Epidermal melanocyte (primary cell): ENCODE measurements at regions not wholly inside any gene's neighbourhood (a gene's known extent, or its start where the extent isn't known, plus 50 kb on each side); places are given as distances from the start of the nearest gene placed in this dataset.
"Not testable (repeated sequence)": the region's sequence is repeated elsewhere in the genome, so short reads cannot be mapped to it uniquely, and the experiment has no call there.

Experiments used
- DNase-seq: peaks from one replicate; pipeline ENCODE4 v3.0.0; 2011; ENCODE audit warnings: low spot score; ENCODE audit not compliant: insufficient read length

- DNase-seq, result no peak
Measured at GRCh38 chr12:97983796-97984195, 521.2 kb downstream of the RMST start.

GRCh38 chr12:97984436-97984835 is 521.8 kb downstream of the RMST start:
- no peak for DNase-seq

- DNase-seq, result no peak
Measured at GRCh38 chr12:97984974-97985580, 522.5 kb downstream of the RMST start.

GRCh38 chr12:97985834-97986233 is 523.2 kb downstream of the RMST start:
- DNase-seq, result no peak

- not testable (repeated sequence) for DNase-seq
Measured at GRCh38 chr12:97988588-97988987, 526.0 kb downstream of the RMST start.

GRCh38 chr12:97989366-97989940 is 525.9 kb upstream of the TMPO start:
- no peak for DNase-seq

GRCh38 chr12:97994746-97995484 is 520.5 kb upstream of the TMPO start:
- DNase-seq, result no peak

GRCh38 chr12:97995559-97995958 is 519.8 kb upstream of the TMPO start:
- DNase-seq, result no peak

- DNase-seq, result no peak
Measured at GRCh38 chr12:98001430-98001829, 514.0 kb upstream of the TMPO start.

GRCh38 chr12:98002887-98003493 is 512.4 kb upstream of the TMPO start:
- no peak for DNase-seq

GRCh38 chr12:98007963-98008362 is 507.4 kb upstream of the TMPO start:
- no peak for DNase-seq

- DNase-seq, result no peak
Measured at GRCh38 chr12:98013560-98013959, 501.8 kb upstream of the TMPO start.

- no peak for DNase-seq
Measured at GRCh38 chr12:98018836-98019235, 496.6 kb upstream of the TMPO start.

- no peak for DNase-seq
Measured at GRCh38 chr12:98020376-98020775, 495.0 kb upstream of the TMPO start.

GRCh38 chr12:98022961-98023360 is 492.4 kb upstream of the TMPO start:
- no peak for DNase-seq

GRCh38 chr12:98037401-98038140 is 477.8 kb upstream of the TMPO start:
- no peak for DNase-seq

- no peak for DNase-seq
Measured at GRCh38 chr12:98042668-98043067, 472.7 kb upstream of the TMPO start.

GRCh38 chr12:98045395-98045794 is 470.0 kb upstream of the TMPO start:
- DNase-seq, result no peak

GRCh38 chr12:98048326-98048725 is 467.1 kb upstream of the TMPO start:
- DNase-seq, result no peak

GRCh38 chr12:98053202-98053601 is 462.2 kb upstream of the TMPO start:
- DNase-seq, result no peak

GRCh38 chr12:98057701-98058100 is 457.7 kb upstream of the TMPO start:
- no peak for DNase-seq

GRCh38 chr12:98058213-98058612 is 457.2 kb upstream of the TMPO start:
- no peak for DNase-seq
